Panc1 (cell line): ENCODE measurements at regions not wholly inside any gene's neighbourhood (a gene's known extent, or its start where the extent isn't known, plus 50 kb on each side); places are given as distances from the start of the nearest gene placed in this dataset.
A peak's percentile ranks its signal among the peaks of the same experiment; 100 is the strongest.

ENCODE experiments used
- ATAC-seq: fragments of 200-7000 bp; cut with Tn5 transposase; 2 replicates; pipeline ENCODE4 v1.9.1; 2020; ENCODE audit warnings: mild to moderate bottlenecking, moderate library complexity
- BruUV-seq: library from RNA; stranded (reverse); fragments of 400-500 nt; replicated peaks from 2 replicates; lab custom pipeline; 2021; lab: Mats Ljungman, UMichigan
- CTCF ChIA-PET: fragments of 300-600 bp; sonication (Branson Sonifier 250); formaldehyde crosslinking; loops from one replicate; lab custom pipeline; 2022; ENCODE audit warnings: antibody characterized with exemption; lab: Charles Lee
- POLR2A ChIA-PET: fragments of 300-600 bp; sonication (Branson Sonifier 250); formaldehyde crosslinking; loops from one replicate; lab custom pipeline; 2022; ENCODE audit warnings: antibody characterized with exemption; lab: Charles Lee
- DNase-seq: peaks from one replicate; pipeline ENCODE4 v3.0.0-alpha.2; 2010; ENCODE audit warnings: low read depth, low spot score
- H3K27ac ChIP-seq: 2 replicates; pipeline ENCODE4 v1.5.1; 2011; ENCODE audit warnings: mild to moderate bottlenecking, low read length, inconsistent platforms
- H3K27me3 ChIP-seq: fragments of 200-500 bp; sonication (Bioruptor generic); 2 replicates; pipeline ENCODE4 v1.6.0; 2014; ENCODE audit warnings: low read length, inconsistent platforms; ENCODE audit not compliant: control insufficient read depth, insufficient read depth
- H3K36me3 ChIP-seq: fragments of 200-500 bp; sonication (Bioruptor generic); 2 replicates; pipeline ENCODE4 v1.5.1; 2014; ENCODE audit warnings: inconsistent platforms, mild to moderate bottlenecking, low read length, moderate library complexity; ENCODE audit not compliant: control insufficient read depth, insufficient read depth
- H3K4me1 ChIP-seq: 2 replicates; pipeline ENCODE4 v1.5.1; 2011; ENCODE audit warnings: inconsistent platforms, mild to moderate bottlenecking, low read length, moderate library complexity; ENCODE audit not compliant: control insufficient read depth, insufficient read depth
- H3K4me3 ChIP-seq, 2 experiments: 2 replicates each; pipeline ENCODE4 v1.5.1; 2011 to 2012; ENCODE audit warnings: low read depth in 2 of 2, low read length in 2 of 2, mild to moderate bottlenecking in 2 of 2, inconsistent platforms in 1 of 2, moderate library complexity in 1 of 2
- H3K9me3 ChIP-seq: fragments of 200-500 bp; sonication (Bioruptor generic); 2 replicates; pipeline ENCODE4 v1.5.1; 2014; ENCODE audit warnings: low read depth, mild to moderate bottlenecking, inconsistent platforms, low read length, moderate library complexity; ENCODE audit not compliant: control insufficient read depth, insufficient read depth
- POLR2AphosphoS5 ChIP-seq: IDR thresholded peaks from 2 replicates; pipeline ENCODE4 v1.6.1; 2012; ENCODE audit warnings: mild to moderate bottlenecking, low read depth, low read length, moderate library complexity
- REST ChIP-seq, 2 experiments: IDR thresholded peaks; 2 replicates each; pipeline ENCODE4 v1.6.1; 2011 to 2012; ENCODE audit warnings: low read depth in 2 of 2, control low read depth in 1 of 2, low read length in 1 of 2, mild to moderate bottlenecking in 1 of 2, moderate library complexity in 1 of 2; ENCODE audit not compliant: insufficient read depth in 1 of 2
- SIN3A ChIP-seq: IDR thresholded peaks from 2 replicates; pipeline ENCODE4 v1.6.1; 2012; ENCODE audit warnings: low read depth, mild to moderate bottlenecking, low read length, moderate library complexity, borderline replicate concordance; ENCODE audit not compliant: insufficient read depth
- TCF7L2 ChIP-seq: IDR thresholded peaks from 2 replicates; pipeline ENCODE4 v1.6.1; 2011; ENCODE audit warnings: mild to moderate bottlenecking, low read depth, low read length, inconsistent platforms
- in situ Hi-C: cut with HindIII; loops from 2 replicates; pipeline ENCODE4 v1.10.0; 2016; ENCODE audit warnings: low sequenced_read_pairs, low pct_unique_long_range_greater_than_20kb
- intact Hi-C: fragments of 100-400 bp; cut with micrococcal nuclease; formaldehyde crosslinking; loops from one replicate; pipeline ENCODE4 v1.10.0; 2022; ENCODE audit not compliant: unreplicated experiment
- TF ChIP-seq, protein P1 (sequence below): fragments of 450-650 bp; IDR thresholded peaks from 2 replicates; pipeline ENCODE4 v1.5.1; 2017; ENCODE audit warnings: mild to moderate bottlenecking

- BruUV-seq, result no TSS peak
- no peak for DNase-seq
- H3K36me3 ChIP-seq, result no peaks in the 10 kb centered on the region
- no peaks in the 10 kb centered on the region; the same call in 1 of the 2 replicates for H3K27me3 ChIP-seq
- no peak for ATAC-seq
- no peaks in the 10 kb centered on the region for H3K4me1 ChIP-seq
- intact Hi-C loops, result no loop called here
- POLR2A ChIA-PET, result no interaction called here
- H3K27ac ChIP-seq, result no peak overlapping the region
- no peaks in the 10 kb centered on the region; the same call in 1 of the 2 replicates for H3K9me3 ChIP-seq
- TF ChIP-seq, protein P1, sequence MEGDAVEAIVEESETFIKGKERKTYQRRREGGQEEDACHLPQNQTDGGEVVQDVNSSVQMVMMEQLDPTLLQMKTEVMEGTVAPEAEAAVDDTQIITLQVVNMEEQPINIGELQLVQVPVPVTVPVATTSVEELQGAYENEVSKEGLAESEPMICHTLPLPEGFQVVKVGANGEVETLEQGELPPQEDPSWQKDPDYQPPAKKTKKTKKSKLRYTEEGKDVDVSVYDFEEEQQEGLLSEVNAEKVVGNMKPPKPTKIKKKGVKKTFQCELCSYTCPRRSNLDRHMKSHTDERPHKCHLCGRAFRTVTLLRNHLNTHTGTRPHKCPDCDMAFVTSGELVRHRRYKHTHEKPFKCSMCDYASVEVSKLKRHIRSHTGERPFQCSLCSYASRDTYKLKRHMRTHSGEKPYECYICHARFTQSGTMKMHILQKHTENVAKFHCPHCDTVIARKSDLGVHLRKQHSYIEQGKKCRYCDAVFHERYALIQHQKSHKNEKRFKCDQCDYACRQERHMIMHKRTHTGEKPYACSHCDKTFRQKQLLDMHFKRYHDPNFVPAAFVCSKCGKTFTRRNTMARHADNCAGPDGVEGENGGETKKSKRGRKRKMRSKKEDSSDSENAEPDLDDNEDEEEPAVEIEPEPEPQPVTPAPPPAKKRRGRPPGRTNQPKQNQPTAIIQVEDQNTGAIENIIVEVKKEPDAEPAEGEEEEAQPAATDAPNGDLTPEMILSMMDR, result no peak
- TF ChIP-seq REST (IDR thresholded peaks at IDR 0.05; ENCODE audit: insufficient read depth in 1 of 2, low read depth in 2 of 2, low read length in 1 of 2), result no peak
- TF ChIP-seq TCF7L2, result no peak
- TF ChIP-seq SIN3A, result no peak
- no peak for TF ChIP-seq POLR2AphosphoS5
- in situ Hi-C loops, result no loop called here
- CTCF ChIA-PET, result no interaction called here
- no peak overlapping the region for H3K4me3 ChIP-seq
Measured at GRCh38 chr6:40876336-40876735, 162.7 kb downstream of the UNC5CL start.

- no peaks in the 10 kb centered on the region; the same call in 1 of the 2 replicates for H3K27me3 ChIP-seq
- ATAC-seq, result peak; percentile 76; the same call in 1 of the 2 replicates
- no peak overlapping the region for H3K4me3 ChIP-seq
- no TSS peak for BruUV-seq
- H3K27ac ChIP-seq, result no peak overlapping the region
- in situ Hi-C loops, result no loop called here
- intact Hi-C loops, result no loop called here
- TF ChIP-seq SIN3A, result no peak
- TF ChIP-seq TCF7L2, result no peak
- TF ChIP-seq POLR2AphosphoS5, result no peak
- no peak for TF ChIP-seq REST (IDR thresholded peaks at IDR 0.05; ENCODE audit: insufficient read depth in 1 of 2, low read depth in 2 of 2, low read length in 1 of 2)
- TF ChIP-seq, protein P1, result peak; percentile 35; the same call in 1 of the 2 replicates
- H3K36me3 ChIP-seq, result no peaks in the 10 kb centered on the region
- no peak for DNase-seq
- no peaks in the 10 kb centered on the region for H3K4me1 ChIP-seq
- CTCF ChIA-PET, result no interaction called here
- no peaks in the 10 kb centered on the region; the same call in 1 of the 2 replicates for H3K9me3 ChIP-seq
- POLR2A ChIA-PET, result no interaction called here
Measured at GRCh38 chr6:40874495-40874894, 164.5 kb downstream of the UNC5CL start.
